ENCODE measurements at regions not wholly inside any gene's neighbourhood (a gene's known extent, or its start where the extent isn't known, plus 50 kb on each side); places are given as distances from the start of the nearest gene placed in this dataset.

- H2BK12ac ChIP-seq (ENCODE audit: insufficient read length, low read depth, low read length): no peak overlapping the region
- no peak overlapping the region for H3K27ac ChIP-seq (ENCODE audit: insufficient read length, low read depth, low read length)
- Mint-ChIP-seq H3K9me3 (no peaks in the 10 kb centered on the region; a peak in 1 of 5 replicates), H3K4me1 (peaks cover 6 to 7% of the 10 kb centered on the region in 2 experiments; a peak in 3 of 4 replicates), H3K27ac (no peak overlapping the region), H3K36me3 (ENCODE audit: insufficient read depth in 1 of 3, low read depth in 3 of 3) (no peaks in the 10 kb centered on the region; a peak in 1 of 7 replicates), H3K4me3 (no peak overlapping the region), H3K27me3 (ENCODE audit: low read depth) (no peaks in the 10 kb centered on the region; the same call in 1 of the 2 replicates)
- H3K14ac ChIP-seq (ENCODE audit: insufficient read depth, low read length): no peak overlapping the region
- TF ChIP-seq CTCF (conservative IDR thresholded peaks at IDR 0.05): no peak
- H4K20me1 ChIP-seq (ENCODE audit: control insufficient read depth, insufficient read depth, insufficient read length): no peaks in the 10 kb centered on the region
- no peaks in the 10 kb centered on the region for H3K27me3 ChIP-seq (ENCODE audit: insufficient read depth, low read length)
- no peak overlapping the region for H3K4me2 ChIP-seq (ENCODE audit: insufficient read depth, insufficient read length, low read length)
- no peaks in the 10 kb centered on the region for H3K79me1 ChIP-seq (ENCODE audit: insufficient read depth, low read depth, low read length, poor library complexity, severe bottlenecking)
- no peak overlapping the region for H3K4ac ChIP-seq (ENCODE audit: low read depth, low read length)
- H3K23ac ChIP-seq (ENCODE audit: insufficient read length, low read depth, low read length): no peak overlapping the region
- no peak overlapping the region for H3K9ac ChIP-seq (ENCODE audit: extremely low read depth, insufficient read length, low read length)
- no peaks in the 10 kb centered on the region for H3K23me2 ChIP-seq (ENCODE audit: insufficient read length, low read depth, low read length, poor library complexity, severe bottlenecking)
- no peak overlapping the region for H3K18ac ChIP-seq (ENCODE audit: insufficient read length, low read depth, low read length)
- no peak overlapping the region for H2BK15ac ChIP-seq (ENCODE audit: low read depth, low read length)
- H2AFZ ChIP-seq (ENCODE audit: low read length): no peak overlapping the region
- no peak overlapping the region for H2BK5ac ChIP-seq (ENCODE audit: insufficient read length, low read length)
- H2AK5ac ChIP-seq (ENCODE audit: insufficient read length, low read length): no peak overlapping the region
- H3K56ac ChIP-seq (ENCODE audit: insufficient read length, low read depth, low read length): no peak overlapping the region
- H2BK20ac ChIP-seq (ENCODE audit: low read depth, low read length, poor library complexity, severe bottlenecking): no peak overlapping the region
- no peak overlapping the region for H2BK120ac ChIP-seq (ENCODE audit: low read depth, low read length, poor library complexity, severe bottlenecking)
- H4K91ac ChIP-seq (ENCODE audit: insufficient read length, low read depth, low read length): no peak overlapping the region
- no peaks in the 10 kb centered on the region for H3K9me3 ChIP-seq (ENCODE audit: control insufficient read depth, low read depth, low read length)
- H3T11ph ChIP-seq (ENCODE audit: low read length): no peak overlapping the region
- WGBS (ENCODE audit: extremely low coverage, insufficient read length, low lambda C conversion rate): no CpG with 5 or more reads among the region's 1 CpG
- DNase-seq: no peak
- no peak overlapping the region for H4K8ac ChIP-seq (replicated peaks; ENCODE audit: insufficient read length, low read depth, low read length)
- H3K79me2 ChIP-seq (ENCODE audit: insufficient read depth, low read length): no peaks in the 10 kb centered on the region
- no peaks in the 10 kb centered on the region for H3K4me1 ChIP-seq (ENCODE audit: insufficient read depth, low read length)
- H4K5ac ChIP-seq (ENCODE audit: insufficient read length, low read depth, low read length): no peak overlapping the region
These were observed 339.2 kb downstream of the MED10 start for GRCh38 chr5:6039111-6039510.
